Nephron progenitor cell (in vitro differentiated cells): ENCODE measurements at regions not wholly inside any gene's neighbourhood (a gene's known extent, or its start where the extent isn't known, plus 50 kb on each side); places are given as distances from the start of the nearest gene placed in this dataset.

Experiments
- DNase-seq: peaks from one replicate; pipeline ENCODE4 v3.0.0; 2021
- H3K27ac Mint-ChIP-seq: 2 replicates; pipeline ENCODE4 v1.8.0; 2021; ENCODE audit warnings: mild to moderate bottlenecking, moderate library complexity, mixed read lengths
- H3K27me3 Mint-ChIP-seq: 2 replicates; pipeline ENCODE4 v1.8.0; 2021; ENCODE audit warnings: mild to moderate bottlenecking, low read depth, mixed read lengths; ENCODE audit not compliant: poor library complexity
- H3K36me3 Mint-ChIP-seq: 2 replicates; pipeline ENCODE4 v1.8.0; 2021; ENCODE audit warnings: low read depth, mixed read lengths
- H3K4me1 Mint-ChIP-seq: 2 replicates; pipeline ENCODE4 v1.8.0; 2021; ENCODE audit warnings: mixed read lengths
- H3K4me3 Mint-ChIP-seq: 2 replicates; pipeline ENCODE4 v1.8.0; 2021; ENCODE audit warnings: mild to moderate bottlenecking, moderate library complexity, mixed read lengths
- H3K9me3 Mint-ChIP-seq: 2 replicates; pipeline ENCODE4 v1.8.0; 2021; ENCODE audit warnings: mild to moderate bottlenecking, moderate library complexity, mixed read lengths
- CTCF ChIP-seq: fragments of 200-600 bp; sonication (generic); IDR thresholded peaks from 2 replicates; pipeline ENCODE4 v1.5.0; 2021; ENCODE audit warnings: antibody characterized with exemption

GRCh38 chr13:107141767-107142166, 573.8 kb upstream of the ARGLU1 start:
- H3K4me1 Mint-ChIP-seq, result peaks cover 5% of the 10 kb centered on the region
- DNase-seq, result no peak
- peaks cover 1% of the 10 kb centered on the region for H3K36me3 Mint-ChIP-seq
- H3K9me3 Mint-ChIP-seq, result peaks cover 2% of the 10 kb centered on the region
- TF ChIP-seq CTCF, result no peak
- H3K4me3 Mint-ChIP-seq, result no peak overlapping the region
- H3K27ac Mint-ChIP-seq, result no peak overlapping the region
- H3K27me3 Mint-ChIP-seq, result peaks cover 4% of the 10 kb centered on the region

DNA sequence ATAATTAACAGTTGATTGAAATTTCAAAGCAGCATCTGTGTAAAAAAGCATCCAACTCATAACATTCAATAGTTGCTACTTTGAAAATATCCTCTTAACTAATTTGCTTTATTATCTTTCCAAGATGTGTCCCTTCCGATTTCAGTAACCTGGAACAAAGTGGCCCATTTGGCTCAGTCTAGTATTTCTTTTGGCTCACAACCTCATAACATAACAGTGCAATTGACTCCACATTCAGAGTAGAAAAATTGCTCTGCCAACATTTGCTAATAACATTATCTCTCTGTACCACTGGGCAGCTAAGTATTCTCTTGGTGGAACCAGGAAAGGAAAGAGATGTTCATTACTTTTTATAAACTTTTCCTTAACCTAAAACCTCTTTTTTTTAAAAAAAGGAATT, 571.1 kb upstream of the ARGLU1 start:
- no peak overlapping the region for H3K27ac Mint-ChIP-seq
- no peaks in the 10 kb centered on the region for H3K9me3 Mint-ChIP-seq
- TF ChIP-seq CTCF, result no peak
- peaks cover 4% of the 10 kb centered on the region for H3K27me3 Mint-ChIP-seq
- peaks cover 5% of the 10 kb centered on the region for H3K4me1 Mint-ChIP-seq
- DNase-seq, result no peak
- H3K36me3 Mint-ChIP-seq, result no peaks in the 10 kb centered on the region
- H3K4me3 Mint-ChIP-seq, result no peak overlapping the region

DNA sequence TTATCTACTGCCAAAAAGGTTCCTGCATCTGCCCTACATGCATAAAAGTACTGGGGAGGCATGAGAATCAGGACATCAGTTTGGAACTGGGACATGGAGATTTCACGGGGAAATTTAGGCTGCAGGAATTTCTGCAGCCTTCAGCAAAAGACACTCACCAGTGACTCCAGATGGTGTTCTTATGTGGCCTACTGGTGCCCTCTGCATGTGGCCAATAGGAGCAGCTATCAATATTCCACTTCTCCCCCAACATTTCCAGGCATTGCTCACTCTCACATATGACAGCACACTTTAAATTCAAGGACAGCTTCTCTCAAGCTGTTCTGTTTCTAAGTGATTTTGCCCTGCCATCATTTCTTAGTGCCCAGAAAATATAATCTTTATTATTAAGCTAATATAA, 570.5 kb upstream of the ARGLU1 start:
- Mint-ChIP-seq H3K4me3 (no peak overlapping the region), H3K9me3 (no peaks in the 10 kb centered on the region), H3K27me3 (peaks cover 4% of the 10 kb centered on the region), H3K36me3 (no peaks in the 10 kb centered on the region), H3K4me1 (peaks cover 5% of the 10 kb centered on the region), H3K27ac (no peak overlapping the region)
- TF ChIP-seq CTCF, result no peak
- no peak for DNase-seq

DNA sequence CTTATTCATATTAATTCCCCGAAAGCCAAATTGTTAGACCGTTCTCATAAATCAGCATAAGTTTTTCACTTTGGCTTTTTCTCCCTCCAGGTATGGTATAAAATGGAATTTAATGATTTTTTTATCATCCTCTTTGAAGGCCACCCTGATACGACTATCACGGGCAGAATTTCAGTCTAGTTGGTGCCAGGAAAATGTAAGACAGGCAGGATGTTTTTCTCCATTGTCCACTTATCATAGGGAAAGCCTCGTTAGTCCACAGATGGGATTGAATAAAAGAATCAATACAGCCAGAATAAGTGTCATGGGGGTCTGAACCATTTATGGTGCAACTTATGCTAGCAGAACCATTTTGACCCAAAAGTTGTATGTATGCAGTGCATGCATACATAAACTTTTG, 566.0 kb upstream of the ARGLU1 start:
- Mint-ChIP-seq H3K27me3 (no peaks in the 10 kb centered on the region), H3K27ac (no peak overlapping the region), H3K4me3 (no peak overlapping the region), H3K36me3 (no peaks in the 10 kb centered on the region), H3K9me3 (peaks cover 2% of the 10 kb centered on the region), H3K4me1 (no peaks in the 10 kb centered on the region)
- DNase-seq, result no peak
- no peak for TF ChIP-seq CTCF

DNA sequence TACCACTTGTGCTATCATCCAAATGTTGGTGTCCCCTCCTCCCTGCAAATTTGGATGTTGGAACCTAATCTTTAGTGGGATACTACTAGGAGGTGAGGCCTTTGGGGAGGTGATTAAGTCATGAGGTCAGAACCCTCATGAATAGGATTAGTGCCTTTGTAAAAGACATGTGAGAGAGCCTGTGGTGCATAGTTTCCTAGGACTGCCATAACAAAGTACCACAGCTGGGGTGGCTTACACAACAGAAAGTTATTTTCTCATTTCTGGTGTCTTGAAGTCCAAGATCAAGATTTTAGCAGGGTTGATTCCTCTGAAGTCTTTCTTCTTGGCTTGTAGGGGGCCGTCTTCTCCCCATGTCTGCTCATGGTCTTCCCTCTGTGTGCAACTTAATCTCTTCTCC, 562.6 kb upstream of the ARGLU1 start:
- H3K27me3 Mint-ChIP-seq, result peaks cover 3% of the 10 kb centered on the region
- no peak for TF ChIP-seq CTCF
- DNase-seq, result no peak
- H3K9me3 Mint-ChIP-seq, result peaks cover 21% of the 10 kb centered on the region
- H3K27ac Mint-ChIP-seq, result no peak overlapping the region
- H3K36me3 Mint-ChIP-seq, result peaks cover 6% of the 10 kb centered on the region
- no peak overlapping the region for H3K4me3 Mint-ChIP-seq
- H3K4me1 Mint-ChIP-seq, result no peaks in the 10 kb centered on the region

DNA sequence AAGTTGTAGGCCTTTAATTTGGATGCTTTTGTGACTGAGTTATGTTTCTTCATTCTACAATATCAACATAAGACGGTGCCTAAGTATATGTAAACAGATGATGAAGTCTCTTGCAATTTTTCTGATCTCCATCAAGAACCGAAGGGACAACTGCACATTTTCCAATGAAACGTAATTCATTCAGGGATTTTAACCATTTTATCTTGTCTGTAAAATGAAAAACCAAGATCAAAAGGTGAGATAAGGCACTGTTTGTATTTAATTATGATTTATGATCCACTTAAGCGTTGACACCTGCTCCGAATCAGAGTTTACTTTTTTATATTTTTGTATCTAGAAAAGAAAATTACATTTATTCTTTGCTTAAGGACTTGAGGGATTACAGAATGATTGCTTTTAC, 556.8 kb upstream of the ARGLU1 start:
- Mint-ChIP-seq H3K4me1 (no peaks in the 10 kb centered on the region), H3K4me3 (no peak overlapping the region), H3K27ac (no peak overlapping the region), H3K27me3 (peaks cover 3% of the 10 kb centered on the region), H3K9me3 (peaks cover 21% of the 10 kb centered on the region), H3K36me3 (peaks cover 6% of the 10 kb centered on the region)
- no peak for TF ChIP-seq CTCF
- DNase-seq, result no peak
